HG03469 (cell line): ENCODE measurements at regions not wholly inside any gene's neighbourhood (a gene's known extent, or its start where the extent isn't known, plus 50 kb on each side); places are given as distances from the start of the nearest gene placed in this dataset.

Experiments
- ATAC-seq: cut with Tn5 transposase; IDR thresholded peaks from one replicate; pipeline ENCODE4 v1.9.1; 2021; ENCODE audit warnings: mild to moderate bottlenecking, moderate library complexity, moderate number of reproducible peaks; ENCODE audit not compliant: unreplicated experiment

GRCh38 chr5:71939452-71940230, 167.6 kb upstream of the MAP1B start:
- ATAC-seq, result no peak

GRCh38 chr5:71943874-71944273, 163.4 kb upstream of the MAP1B start:
- no peak for ATAC-seq

- ATAC-seq, result no peak
Measured at GRCh38 chr5:71945436-71945835, 161.8 kb upstream of the MAP1B start.

- ATAC-seq, result no peak
Measured at GRCh38 chr5:71946343-71947030, 160.8 kb upstream of the MAP1B start.

GRCh38 chr5:71948206-71948605, 159.1 kb upstream of the MAP1B start:
- ATAC-seq, result no peak

- no peak for ATAC-seq
Measured at GRCh38 chr5:71949772-71950171, 157.5 kb upstream of the MAP1B start.

- ATAC-seq, result no peak
Measured at GRCh38 chr5:71953866-71954265, 153.4 kb upstream of the MAP1B start.

- no peak for ATAC-seq
Measured at GRCh38 chr5:71954329-71954728, 152.9 kb upstream of the MAP1B start.

GRCh38 chr5:71955723-71956122, 151.6 kb upstream of the MAP1B start:
- no peak for ATAC-seq

GRCh38 chr5:71957292-71957898, 149.9 kb upstream of the MAP1B start:
- ATAC-seq, result no peak

- ATAC-seq, result no peak
Measured at GRCh38 chr5:71960195-71960594, 147.1 kb upstream of the MAP1B start.

GRCh38 chr5:71961786-71962185, 145.5 kb upstream of the MAP1B start:
- ATAC-seq, result no peak

GRCh38 chr5:71969460-71969859, 137.8 kb upstream of the MAP1B start:
- ATAC-seq, result no peak

- no peak for ATAC-seq
Measured at GRCh38 chr5:71971862-71972261, 135.4 kb upstream of the MAP1B start.

- ATAC-seq, result no peak
Measured at GRCh38 chr5:71972777-71973473, 134.3 kb upstream of the MAP1B start.

GRCh38 chr5:71973563-71973962, 133.7 kb upstream of the MAP1B start:
- no peak for ATAC-seq

GRCh38 chr5:71974165-71974564, 133.1 kb upstream of the MAP1B start:
- no peak for ATAC-seq

- ATAC-seq, result no peak
Measured at GRCh38 chr5:71974622-71975021, 132.7 kb upstream of the MAP1B start.

- ATAC-seq, result no peak
Measured at GRCh38 chr5:71976449-71976848, 130.8 kb upstream of the MAP1B start.

GRCh38 chr5:71977311-71977710, 130.0 kb upstream of the MAP1B start:
- no peak for ATAC-seq

GRCh38 chr5:71978216-71978615, 129.1 kb upstream of the MAP1B start:
- ATAC-seq, result no peak
